SK-N-SH (cell line): ENCODE measurements at regions not wholly inside any gene's neighbourhood (a gene's known extent, or its start where the extent isn't known, plus 50 kb on each side); places are given as distances from the start of the nearest gene placed in this dataset.

Experiments
- CTCF ChIA-PET: fragments of 300-600, 350-600 bp; formaldehyde crosslinking; extraction: SDS; loops from one replicate; lab custom pipeline; 2021; lab: Yijun Ruan, JAX
- POLR2A ChIA-PET: fragments of 350-600 bp; sonication (Branson Sonifier 250); formaldehyde crosslinking; extraction: SDS; loops from one replicate; lab custom pipeline; 2020; ENCODE audit warnings: antibody characterized with exemption, inconsistent platforms; lab: Yijun Ruan, JAX
- DNase-seq: peaks from one replicate; pipeline ENCODE4 v3.0.0; 2012
- H2AFZ ChIP-seq: fragments of 200-600 bp; sonication (generic); 2 replicates; pipeline ENCODE4 v1.8.1; 2016; ENCODE audit warnings: antibody characterized with exemption, mild to moderate bottlenecking, low read depth
- H3F3A ChIP-seq: fragments of 200-600 bp; sonication (generic); replicated peaks from 2 replicates; pipeline ENCODE3; 2016; ENCODE audit warnings: antibody characterized with exemption, mild to moderate bottlenecking; ENCODE audit not compliant: insufficient read depth
- H3K27ac ChIP-seq, 2 experiments: fragments of 200-500 bp in 1 of 2; fragments of 200-600 bp in 1 of 2; sonication (Bioruptor generic) in 1 of 2; sonication (generic), shearing (Covaris generic) in 1 of 2; 2 replicates each; pipeline versions ENCODE4 v1.5.1 to v1.6.1; 2014 to 2016; ENCODE audit warnings: low read depth in 2 of 2, inconsistent platforms in 1 of 2, low read length in 1 of 2, mild to moderate bottlenecking in 1 of 2, mixed read lengths in 1 of 2
- H3K27me3 ChIP-seq: fragments of 200-600 bp; sonication (generic), shearing (Covaris generic); 2 replicates; pipeline ENCODE4 v1.6.1; 2016; ENCODE audit warnings: mixed run types; ENCODE audit not compliant: insufficient read depth
- H3K36me3 ChIP-seq, 2 experiments: fragments of 200-500 bp in 1 of 2; fragments of 200-600 bp in 1 of 2; sonication (Bioruptor generic) in 1 of 2; sonication (generic) in 1 of 2; replicated peaks in 1 of 2; 2 replicates each; pipeline versions ENCODE3 to v1.5.1; 2014 to 2016; ENCODE audit warnings: low read length in 1 of 2, mild to moderate bottlenecking in 1 of 2; ENCODE audit not compliant: insufficient read depth in 2 of 2, control insufficient read depth in 1 of 2
- H3K4me1 ChIP-seq, 2 experiments: fragments of 200-500 bp in 1 of 2; fragments of 200-600 bp in 1 of 2; sonication (Bioruptor generic) in 1 of 2; sonication (generic), shearing (Covaris generic) in 1 of 2; 2 replicates each; pipeline versions ENCODE4 v1.5.1 to v1.6.1; 2014 to 2016; ENCODE audit warnings: low read depth in 1 of 2, low read length in 1 of 2, mixed run types in 1 of 2; ENCODE audit not compliant: insufficient read depth in 2 of 2, control insufficient read depth in 1 of 2
- H3K4me2 ChIP-seq: fragments of 200-600 bp; sonication (generic), shearing (Covaris generic); 2 replicates; pipeline ENCODE4 v1.6.1; 2017; ENCODE audit warnings: mixed run types
- H3K4me3 ChIP-seq, 2 experiments: fragments of 200-500 bp in 1 of 2; fragments of 200-600 bp in 1 of 2; sonication (Bioruptor generic) in 1 of 2; sonication (generic), shearing (Covaris generic) in 1 of 2; 2 replicates each; pipeline versions ENCODE4 v1.5.1 to v1.8.1; 2014 to 2016; ENCODE audit warnings: low read depth in 2 of 2, inconsistent platforms in 1 of 2, low read length in 1 of 2, mild to moderate bottlenecking in 1 of 2, mixed read lengths in 1 of 2, moderate library complexity in 1 of 2
- H3K79me2 ChIP-seq: fragments of 200-600 bp; sonication (generic); 2 replicates; pipeline ENCODE4 v1.8.1; 2017; ENCODE audit warnings: mild to moderate bottlenecking; ENCODE audit not compliant: insufficient read depth
- H3K9ac ChIP-seq: fragments of 200-600 bp; sonication (generic); 2 replicates; pipeline ENCODE4 v1.6.1; 2017; ENCODE audit warnings: mixed run types
- H3K9me2 ChIP-seq: fragments of 200-600 bp; sonication (generic); 2 replicates; pipeline ENCODE4 v1.6.1; 2017; ENCODE audit warnings: mixed run types
- H3K9me3 ChIP-seq: fragments of 200-600 bp; sonication (generic); 2 replicates; pipeline ENCODE4 v1.6.1; 2017; ENCODE audit warnings: mixed run types, mild to moderate bottlenecking, moderate library complexity
- H4K20me1 ChIP-seq: fragments of 200-600 bp; sonication (generic); 2 replicates; pipeline ENCODE4 v1.6.1; 2017; ENCODE audit warnings: mild to moderate bottlenecking, mixed run types; ENCODE audit not compliant: insufficient read depth
- CHD2 ChIP-seq: fragments of 150-350 bp; IDR thresholded peaks from 2 replicates; pipeline ENCODE4 v1.6.1; 2018; ENCODE audit warnings: low read length; ENCODE audit not compliant: partially characterized antibody
- CTCF ChIP-seq: fragments of 200-600 bp; sonication (generic); IDR thresholded peaks from 2 replicates; pipeline ENCODE4 v1.6.1; 2017; ENCODE audit warnings: antibody characterized with exemption, mild to moderate bottlenecking, moderate library complexity
- EZH2phosphoT487 ChIP-seq: fragments of 200-600 bp; sonication (generic); IDR thresholded peaks from 2 replicates; pipeline ENCODE4 v1.6.1; 2017; ENCODE audit warnings: low read depth, mixed run types, mild to moderate bottlenecking, antibody characterized with exemption, moderate library complexity, borderline replicate concordance
- FOSL2 ChIP-seq: IDR thresholded peaks from 2 replicates; pipeline ENCODE4 v1.4.0; 2012; ENCODE audit warnings: low read depth, mild to moderate bottlenecking, moderate library complexity, borderline replicate concordance
- FOXM1 ChIP-seq: IDR thresholded peaks from 2 replicates; pipeline ENCODE4 v1.4.0; 2012; ENCODE audit warnings: low read depth, mild to moderate bottlenecking
- GABPA ChIP-seq: IDR thresholded peaks from 2 replicates; pipeline ENCODE4 v1.4.0; 2012; ENCODE audit warnings: low read depth, mild to moderate bottlenecking
- GATA2 ChIP-seq: sonication (generic); formaldehyde crosslinking; IDR thresholded peaks from 2 replicates; pipeline ENCODE4 v1.5.0; 2020; ENCODE audit warnings: mild to moderate bottlenecking, missing genetic modification reagents
- IRF3 ChIP-seq: fragments of 150-350 bp; IDR thresholded peaks from 2 replicates; pipeline ENCODE4 v1.6.1; 2016; ENCODE audit warnings: mild to moderate bottlenecking, low read depth, low read length
- JUND ChIP-seq: IDR thresholded peaks from 2 replicates; pipeline ENCODE4 v1.4.0; 2012
- MEF2A ChIP-seq: IDR thresholded peaks from 2 replicates; pipeline ENCODE4 v1.4.0; 2012; ENCODE audit warnings: low read depth, borderline replicate concordance
- MXI1 ChIP-seq: IDR thresholded peaks from 2 replicates; pipeline ENCODE4 v1.6.1; 2012; ENCODE audit warnings: mild to moderate bottlenecking, low read depth, low read length, improper control_type of control experiment
- NRF1 ChIP-seq: IDR thresholded peaks from 2 replicates; pipeline ENCODE4 v1.6.1; 2012; ENCODE audit warnings: low read depth, mild to moderate bottlenecking, low read length
- PBX3 ChIP-seq: IDR thresholded peaks from 2 replicates; pipeline ENCODE4; 2012
- REST ChIP-seq: IDR thresholded peaks from 2 replicates; pipeline ENCODE4 v1.6.1; 2012; ENCODE audit warnings: mild to moderate bottlenecking, low read depth, low read length, moderate library complexity
- RXRA ChIP-seq: IDR thresholded peaks from 2 replicates; pipeline ENCODE4 v1.4.0; 2012; ENCODE audit warnings: low read depth, mild to moderate bottlenecking, borderline replicate concordance
- TCF12 ChIP-seq: IDR thresholded peaks from 2 replicates; pipeline ENCODE4 v1.4.0; 2012
- USF1 ChIP-seq: IDR thresholded peaks from 2 replicates; pipeline ENCODE4 v1.4.0; 2012; ENCODE audit warnings: low read depth, borderline replicate concordance
- ZBTB33 ChIP-seq: IDR thresholded peaks from 2 replicates; pipeline ENCODE4 v1.4.0; 2012; ENCODE audit warnings: low read depth, borderline replicate concordance
- WGBS: methylation state at CpG from one replicate; pipeline ENCODE4 v1.1.6; 2017; ENCODE audit warnings: low lambda C conversion rate; 5-methylcytosine and 5-hydroxymethylcytosine counted together

- WGBS: 6% methylated on average over 1 of the region's 1 CpG
- ChIA-PET POLR2A (no interaction called here), CTCF (no interaction called here)
- Histone ChIP-seq H3K4me1 (no peaks in the 10 kb centered on the region), H4K20me1 (no peaks in the 10 kb centered on the region), H3K79me2 (no peaks in the 10 kb centered on the region), H3K4me2 (no peak overlapping the region), H3K4me3 (no peak overlapping the region), H3F3A (no peaks in the 10 kb centered on the region), H3K27ac (no peak overlapping the region), H2AFZ (no peak overlapping the region), H3K36me3 (no peaks in the 10 kb centered on the region), H3K27me3 (no peaks in the 10 kb centered on the region), H3K9me3 (no peaks in the 10 kb centered on the region), H3K9me2 (no peaks in the 10 kb centered on the region), H3K9ac (no peak overlapping the region)
- no peak for DNase-seq
- TF ChIP-seq MEF2A (no peak), NRF1 (no peak), IRF3 (no peak), GATA2 (no peak), TCF12 (no peak), REST (no peak), RXRA (no peak), USF1 (no peak), JUND (no peak), MXI1 (no peak), CHD2 (no peak), ZBTB33 (no peak), FOSL2 (no peak), PBX3 (no peak), EZH2phosphoT487 (no peak), GABPA (no peak), CTCF (no peak), FOXM1 (no peak)
Observed at GRCh38 chr5:156186760-156187159, 140.2 kb upstream of the SGCD start.
